Adrenal gland (tissue), 9 donors: ENCODE measurements at regions not wholly inside any gene's neighbourhood (a gene's known extent, or its start where the extent isn't known, plus 50 kb on each side); places are given as distances from the start of the nearest gene placed in this dataset.

Experiments
- DNase-seq, 7 donors: peaks; one replicate each; pipeline ENCODE4 v3.0.0-alpha.2; 2019 to 2020
- H3K27ac ChIP-seq, 5 donors: fragments of 200-600 bp; sonication (generic) in 4 of 5; 1 replicate in 3 of 5; 2 replicates in 2 of 5; pipeline versions ENCODE4 v1.5.1 to v1.8.0; 2016 to 2020; ENCODE audit warnings: mild to moderate bottlenecking in 1 of 5
- H3K27me3 ChIP-seq: fragments of 200-600 bp; 2 replicates; pipeline ENCODE4 v1.8.0; 2021
- H3K36me3 ChIP-seq, 2 donors: fragments of 200-600 bp; replicated peaks in 1 of 2; 1 replicate in 1 of 2; 2 replicates in 1 of 2; pipeline versions ENCODE4 v1.5.1 to v1.8.0; 2018 to 2022
- H3K4me1 ChIP-seq, 2 donors: fragments of 200-600 bp; replicated peaks in 1 of 2; 1 replicate in 1 of 2; 2 replicates in 1 of 2; pipeline versions ENCODE4 v1.5.1 to v1.8.0; 2018 to 2021
- H3K4me3 ChIP-seq, 4 donors: fragments of 200-600 bp; sonication (generic) in 3 of 4; one replicate each; pipeline ENCODE4 v1.5.1; 2016 to 2018
- H3K9me3 ChIP-seq, 3 donors: fragments of 200-600 bp; sonication (generic) in 1 of 3; replicated peaks in 1 of 3; 1 replicate in 2 of 3; 2 replicates in 1 of 3; pipeline versions ENCODE4 v1.5.1 to v1.8.0; 2016 to 2021
- POLR2A ChIP-seq, 2 donors: fragments of 450-650 bp; IDR thresholded peaks; one replicate each; pipeline ENCODE4 v1.6.1; 2017; ENCODE audit warnings: antibody characterized with exemption in 2 of 2, mild to moderate bottlenecking in 2 of 2, moderate library complexity in 1 of 2
- WGBS, 4 donors: extraction: QIAGEN DNeasy Blood & Tissue Kit in 2 of 4; methylation state at CpG; one replicate each; pipeline versions ENCODE4 v1.1.5 to v1.1.7; 2013 to 2017; 5-methylcytosine and 5-hydroxymethylcytosine counted together
- intact Hi-C, 2 donors: fragments of 100-400 bp; cut with DNase I; formaldehyde crosslinking; loops; one replicate each; pipeline versions ENCODE4 v1.14.1 to v1.15.0; 2022 to 2023
- TF ChIP-seq, protein P1 (sequence below), 6 experiments: fragments of 450-650 bp in 4 of 6; fragments of 200-600 bp in 2 of 6; sonication (generic) in 1 of 6; IDR thresholded peaks; 1 replicate in 5 of 6; 2 replicates in 1 of 6; pipeline versions ENCODE4 v1.5.1 to v1.8.0; 2016 to 2021; ENCODE audit warnings: antibody characterized with exemption in 6 of 6, mild to moderate bottlenecking in 2 of 6, moderate library complexity in 1 of 6
- donor health status: healthy with polysubstance abuse.
- donor health status: Bipolar disorder and iron deficiency.
- donor health status: DM: yes; HTN: yes; CAD: no.
- donor health status: DM: no; HTN: no; CAD: no.
- donor health status: DM: no; HTN: no; CAD: no.

DNA sequence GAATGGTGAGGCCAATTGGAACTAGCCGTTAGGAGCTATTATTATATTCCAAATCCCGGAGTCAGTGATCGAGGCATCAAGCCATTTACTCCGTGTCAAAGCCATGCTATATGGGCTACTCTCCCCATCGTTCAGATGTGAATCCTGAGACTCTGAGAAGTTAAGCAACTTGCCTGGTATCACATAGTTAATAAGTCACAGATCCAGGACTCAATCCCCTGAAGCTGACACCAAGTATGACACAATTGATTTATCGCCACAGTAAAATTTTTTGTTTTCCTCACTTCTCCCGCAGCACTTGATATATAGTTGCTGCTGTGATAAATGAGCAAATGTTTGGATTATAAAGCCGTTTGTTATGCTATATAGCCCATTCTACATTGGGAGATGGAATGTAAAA is 50.8 kb upstream of the TSHZ2 start:
- Histone ChIP-seq H3K9me3 (no peaks in the 10 kb centered on the region), H3K4me1 (no peaks in the 10 kb centered on the region), H3K27me3 (no peaks in the 10 kb centered on the region), H3K36me3 (no peaks in the 10 kb centered on the region), H3K4me3 (no peak overlapping the region), H3K27ac (no peak overlapping the region)
- no peak for DNase-seq
- intact Hi-C loops: no loop called here
- WGBS, 4 donors: 85 to 93% (median 89%) methylated on average over 8 of the region's 8 CpGs
- TF ChIP-seq, protein P1, sequence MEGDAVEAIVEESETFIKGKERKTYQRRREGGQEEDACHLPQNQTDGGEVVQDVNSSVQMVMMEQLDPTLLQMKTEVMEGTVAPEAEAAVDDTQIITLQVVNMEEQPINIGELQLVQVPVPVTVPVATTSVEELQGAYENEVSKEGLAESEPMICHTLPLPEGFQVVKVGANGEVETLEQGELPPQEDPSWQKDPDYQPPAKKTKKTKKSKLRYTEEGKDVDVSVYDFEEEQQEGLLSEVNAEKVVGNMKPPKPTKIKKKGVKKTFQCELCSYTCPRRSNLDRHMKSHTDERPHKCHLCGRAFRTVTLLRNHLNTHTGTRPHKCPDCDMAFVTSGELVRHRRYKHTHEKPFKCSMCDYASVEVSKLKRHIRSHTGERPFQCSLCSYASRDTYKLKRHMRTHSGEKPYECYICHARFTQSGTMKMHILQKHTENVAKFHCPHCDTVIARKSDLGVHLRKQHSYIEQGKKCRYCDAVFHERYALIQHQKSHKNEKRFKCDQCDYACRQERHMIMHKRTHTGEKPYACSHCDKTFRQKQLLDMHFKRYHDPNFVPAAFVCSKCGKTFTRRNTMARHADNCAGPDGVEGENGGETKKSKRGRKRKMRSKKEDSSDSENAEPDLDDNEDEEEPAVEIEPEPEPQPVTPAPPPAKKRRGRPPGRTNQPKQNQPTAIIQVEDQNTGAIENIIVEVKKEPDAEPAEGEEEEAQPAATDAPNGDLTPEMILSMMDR (IDR thresholded peaks at IDR 0.05): no peak
- TF ChIP-seq POLR2A (IDR thresholded peaks at IDR 0.05): no peak

DNA sequence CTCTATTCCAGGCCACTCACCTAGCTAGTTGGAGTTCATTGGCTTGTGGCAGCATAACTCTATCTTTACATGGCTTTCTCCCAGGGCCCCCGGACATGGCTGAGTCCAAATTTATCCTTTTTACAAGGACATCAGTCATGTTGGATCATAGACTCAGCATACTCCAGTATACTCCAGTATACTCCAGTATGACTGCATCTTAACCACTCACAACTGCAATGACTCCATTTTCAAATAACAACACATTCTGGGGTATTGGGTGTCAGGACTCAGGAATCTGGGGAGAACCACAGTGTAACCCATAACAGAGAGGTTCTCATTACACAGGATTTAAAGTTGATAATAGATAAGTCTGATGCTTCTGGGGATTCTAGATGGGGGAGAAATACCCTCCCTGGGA is 53.8 kb upstream of the TSHZ2 start:
- TF ChIP-seq, protein P1 (IDR thresholded peaks at IDR 0.05): no peak
- TF ChIP-seq POLR2A (IDR thresholded peaks at IDR 0.05): no peak
- no peaks in the 10 kb centered on the region for H3K36me3 ChIP-seq
- H3K9me3 ChIP-seq: peaks cover 0 to 7% (median 0%) of the 10 kb centered on the region in 3 donors
- intact Hi-C loops: no loop called here
- no peaks in the 10 kb centered on the region for H3K4me1 ChIP-seq
- no peaks in the 10 kb centered on the region for H3K27me3 ChIP-seq
- no peak overlapping the region for H3K4me3 ChIP-seq
- H3K27ac ChIP-seq: no peak overlapping the region
- 76 to 90% (median 79%) methylated on average over 1 of the region's 1 CpG for WGBS, 4 donors
- DNase-seq: no peak

DNA sequence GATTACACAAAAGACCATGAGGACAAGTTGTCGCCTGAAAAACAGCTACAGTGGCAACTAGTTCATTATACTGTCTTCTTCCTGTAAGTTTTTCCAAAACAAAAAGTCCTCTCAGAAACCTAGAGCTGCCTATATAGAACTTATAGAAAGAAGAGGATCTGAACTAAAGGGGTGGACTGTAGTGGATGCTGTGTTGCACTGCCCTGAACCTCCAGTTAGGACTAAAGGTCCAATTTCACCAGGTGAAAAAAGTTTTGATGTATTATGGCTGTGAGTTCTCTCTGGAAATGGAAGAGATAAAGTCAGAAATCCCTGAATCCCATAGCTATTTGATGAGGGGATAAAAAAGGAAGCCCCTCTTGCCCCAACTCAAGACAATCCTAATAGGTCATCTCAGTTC is 56.6 kb upstream of the TSHZ2 start:
- Histone ChIP-seq H3K4me3 (no peak overlapping the region), H3K9me3 (peaks cover 0 to 7% (median 0%) of the 10 kb centered on the region in 3 donors), H3K27ac (no peak overlapping the region), H3K4me1 (no peaks in the 10 kb centered on the region), H3K36me3 (no peaks in the 10 kb centered on the region), H3K27me3 (no peaks in the 10 kb centered on the region)
- intact Hi-C loops: no loop called here
- no peak for DNase-seq
- TF ChIP-seq POLR2A (IDR thresholded peaks at IDR 0.05): no peak
- TF ChIP-seq, protein P1 (IDR thresholded peaks at IDR 0.05): no peak
- WGBS, 4 donors: 91 to 100% (median 94%) methylated on average over 1 of the region's 1 CpG

DNA sequence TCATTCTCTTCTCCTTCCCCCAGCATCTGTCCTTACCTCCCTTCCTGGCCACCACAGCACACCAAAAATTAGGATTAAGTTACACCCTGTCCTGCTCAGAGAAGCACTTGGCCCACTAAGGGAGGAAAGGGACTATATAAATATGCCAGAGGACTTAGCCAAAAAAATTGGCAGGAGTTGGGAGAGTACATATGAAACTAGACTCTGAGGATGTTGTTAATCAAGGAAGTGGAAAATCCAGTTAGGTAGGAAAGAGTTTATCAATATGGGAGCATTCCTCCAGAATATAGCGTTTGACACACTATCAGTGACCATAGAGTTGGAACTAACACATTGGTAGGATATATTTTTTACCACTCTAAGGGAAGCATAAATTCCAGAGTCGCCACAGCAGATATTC is 57.3 kb upstream of the TSHZ2 start:
- no peaks in the 10 kb centered on the region for H3K36me3 ChIP-seq
- peaks cover 0 to 7% (median 0%) of the 10 kb centered on the region in 3 donors for H3K9me3 ChIP-seq
- no peak for TF ChIP-seq POLR2A (IDR thresholded peaks at IDR 0.05)
- TF ChIP-seq, protein P1 (IDR thresholded peaks at IDR 0.05): no peak
- H3K4me3 ChIP-seq: no peak overlapping the region
- H3K27ac ChIP-seq: no peak overlapping the region
- no peaks in the 10 kb centered on the region for H3K4me1 ChIP-seq
- H3K27me3 ChIP-seq: no peaks in the 10 kb centered on the region
- DNase-seq: no peak
- 87 to 97% (median 93%) methylated on average over 2 of the region's 2 CpGs for WGBS, 4 donors
- intact Hi-C loops: no loop called here
